ELR (cell line): ENCODE measurements at regions not wholly inside any gene's neighbourhood (a gene's known extent, or its start where the extent isn't known, plus 50 kb on each side); places are given as distances from the start of the nearest gene placed in this dataset.

Source experiments
- DNase-seq: peaks from one replicate; pipeline ENCODE4 v3.0.0-alpha.2; 2015; ENCODE audit warnings: low read depth

- no peak for DNase-seq
Measured at GRCh38 chr7:35581605-35582210, 113.2 kb downstream of the HERPUD2 start.

DNA sequence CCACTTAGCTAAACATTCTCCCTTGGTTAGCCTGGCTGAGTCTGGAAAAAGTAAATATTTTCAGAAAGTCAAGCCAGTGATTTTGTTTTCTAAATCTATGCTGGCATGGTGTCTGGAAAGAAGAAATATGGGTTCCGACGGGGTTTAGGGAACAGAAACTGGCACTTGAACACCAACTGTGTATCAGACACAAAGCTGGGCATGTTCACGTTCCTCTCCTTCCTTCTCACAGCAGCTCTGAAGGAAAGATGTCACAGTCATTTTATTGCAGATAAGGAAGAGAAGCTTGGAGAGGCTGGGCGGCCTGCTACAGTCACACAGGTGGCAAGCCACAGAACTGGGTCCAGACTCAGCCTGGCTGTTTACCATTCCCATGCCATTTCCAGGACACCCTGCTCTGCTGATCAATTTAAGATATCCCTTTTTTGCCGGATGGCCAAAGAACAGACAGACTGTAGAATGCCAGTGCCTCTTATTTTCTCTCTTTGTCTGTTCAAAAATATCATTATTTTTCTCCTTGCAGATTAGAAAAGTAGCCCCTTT lies 118.8 kb downstream of the HERPUD2 start:
- no peak for DNase-seq

DNA sequence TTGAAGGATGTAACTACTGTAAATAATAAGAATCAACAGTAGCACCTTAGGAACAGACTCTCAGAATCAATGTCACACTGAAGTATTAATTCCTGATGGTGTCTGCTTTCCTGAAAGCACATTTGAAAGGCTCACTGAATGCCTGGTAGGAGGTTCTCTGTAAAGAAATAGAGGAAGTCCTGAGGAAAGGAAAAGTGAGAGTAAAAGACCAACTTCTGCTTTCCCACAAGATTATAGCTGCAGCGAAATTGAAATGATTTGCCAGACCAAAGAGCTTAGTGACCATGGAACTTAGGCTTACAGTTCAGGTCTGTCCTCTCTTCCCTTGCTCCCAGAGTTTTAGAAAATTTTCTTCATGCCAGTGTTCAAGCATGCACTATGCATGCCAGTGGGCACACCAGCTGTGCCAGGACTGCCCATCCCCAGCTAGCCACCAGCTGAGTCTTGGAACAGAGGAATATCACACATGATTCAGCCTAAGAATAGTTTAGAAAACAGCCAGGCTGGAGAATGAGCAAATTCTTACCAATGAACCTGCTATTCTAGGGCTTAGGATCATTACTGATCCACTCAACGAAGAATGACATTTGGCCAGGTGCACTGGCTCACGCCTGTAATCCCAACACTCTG lies 123.2 kb downstream of the HERPUD2 start:
- no peak for DNase-seq

- DNase-seq: no peak
Measured at GRCh38 chr7:35570937-35571336, 124.0 kb downstream of the HERPUD2 start.

- DNase-seq: peak; percentile 10
Measured at GRCh38 chr7:35565927-35566326, 129.0 kb downstream of the HERPUD2 start.

GRCh38 chr7:35558841-35559240 lies 136.1 kb downstream of the HERPUD2 start:
- DNase-seq: no peak

DNA sequence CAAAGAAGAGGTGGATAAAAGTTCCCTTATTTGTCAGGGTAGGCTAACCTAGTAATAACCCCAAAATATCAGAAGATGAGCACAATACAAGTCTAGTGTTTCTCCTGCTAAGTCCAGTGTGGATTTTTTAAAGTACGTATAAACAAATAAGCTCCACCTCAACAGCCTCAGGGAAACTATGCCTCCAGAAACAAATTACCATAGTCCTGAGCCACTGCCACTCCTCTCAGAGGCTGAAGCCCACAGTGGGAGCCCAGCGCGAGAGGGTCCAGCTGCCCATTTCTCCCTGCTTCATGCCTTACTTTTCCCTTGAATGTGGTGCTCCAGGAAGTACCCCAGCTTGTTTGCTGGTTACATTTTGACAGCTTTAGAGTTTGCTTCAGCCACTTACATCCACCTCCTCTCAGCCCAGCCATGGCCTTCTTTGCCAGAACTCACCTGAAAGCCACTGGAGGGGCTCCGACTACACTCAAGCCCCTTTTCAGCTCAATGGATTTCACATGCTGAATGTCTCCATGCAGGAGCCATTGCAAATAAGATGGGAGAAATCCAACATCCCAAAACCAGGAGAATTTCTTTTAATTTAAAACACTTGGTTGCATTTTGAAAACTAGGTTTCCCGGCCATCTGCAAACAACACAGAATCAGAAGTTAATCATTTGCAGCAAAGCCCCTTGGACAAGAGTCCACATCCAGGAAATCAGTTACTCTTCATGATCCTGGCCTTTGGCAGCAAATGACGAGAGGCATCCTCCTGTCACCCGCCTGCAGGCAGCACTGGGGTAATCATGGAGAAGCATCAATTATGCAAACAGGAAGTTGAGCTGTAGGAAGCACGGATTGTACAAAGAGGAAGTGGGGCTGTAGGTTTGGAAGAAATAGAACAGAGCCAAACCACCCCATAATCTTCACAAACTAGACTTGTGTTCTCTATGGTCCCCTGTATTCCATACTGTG lies 138.1 kb downstream of the HERPUD2 start:
- no peak for DNase-seq

- peak; percentile 54 for DNase-seq
Measured at GRCh38 chr7:35555934-35556333, 139.0 kb downstream of the HERPUD2 start.

- DNase-seq: no peak
Measured at GRCh38 chr7:35555386-35555785, 139.5 kb downstream of the HERPUD2 start.

DNA sequence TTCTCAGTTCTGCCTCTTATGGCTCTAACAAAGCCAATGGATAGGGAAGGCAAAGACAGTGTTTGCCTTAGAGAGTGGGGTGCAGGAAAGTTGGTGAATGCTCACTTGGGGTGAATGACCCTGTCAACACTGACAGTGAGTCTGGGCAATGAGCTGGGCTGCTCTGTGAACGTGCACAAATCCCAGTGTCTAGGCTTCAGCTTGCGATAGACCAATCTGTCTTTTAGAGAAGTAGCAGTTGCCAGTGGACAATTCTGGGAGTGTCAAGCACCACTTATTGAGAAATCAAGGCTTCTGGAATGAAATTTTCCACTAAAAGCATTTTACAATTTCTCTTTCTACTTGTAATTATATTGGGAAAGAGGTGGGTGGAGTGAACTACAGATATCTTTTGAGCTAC lies 141.4 kb downstream of the HERPUD2 start:
- no peak for DNase-seq

DNA sequence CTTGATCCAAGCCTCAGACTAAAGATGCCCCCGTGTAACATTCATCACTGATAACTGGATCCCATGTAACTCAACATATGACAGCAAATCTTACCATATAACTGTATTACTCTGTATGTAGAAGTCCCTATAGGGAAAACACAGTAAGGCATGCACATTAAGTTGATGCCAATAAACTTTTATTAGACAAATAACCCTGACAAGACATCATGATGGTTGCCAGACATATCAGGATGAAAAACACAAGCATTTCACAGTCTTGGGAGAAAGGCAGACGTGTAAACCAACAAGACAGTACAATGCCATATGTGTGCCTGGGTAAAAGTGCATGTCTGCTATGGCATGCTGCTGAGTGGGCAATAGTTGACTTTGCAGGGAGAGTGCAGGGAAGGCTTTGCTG lies 142.2 kb downstream of the HERPUD2 start:
- no peak for DNase-seq

DNA sequence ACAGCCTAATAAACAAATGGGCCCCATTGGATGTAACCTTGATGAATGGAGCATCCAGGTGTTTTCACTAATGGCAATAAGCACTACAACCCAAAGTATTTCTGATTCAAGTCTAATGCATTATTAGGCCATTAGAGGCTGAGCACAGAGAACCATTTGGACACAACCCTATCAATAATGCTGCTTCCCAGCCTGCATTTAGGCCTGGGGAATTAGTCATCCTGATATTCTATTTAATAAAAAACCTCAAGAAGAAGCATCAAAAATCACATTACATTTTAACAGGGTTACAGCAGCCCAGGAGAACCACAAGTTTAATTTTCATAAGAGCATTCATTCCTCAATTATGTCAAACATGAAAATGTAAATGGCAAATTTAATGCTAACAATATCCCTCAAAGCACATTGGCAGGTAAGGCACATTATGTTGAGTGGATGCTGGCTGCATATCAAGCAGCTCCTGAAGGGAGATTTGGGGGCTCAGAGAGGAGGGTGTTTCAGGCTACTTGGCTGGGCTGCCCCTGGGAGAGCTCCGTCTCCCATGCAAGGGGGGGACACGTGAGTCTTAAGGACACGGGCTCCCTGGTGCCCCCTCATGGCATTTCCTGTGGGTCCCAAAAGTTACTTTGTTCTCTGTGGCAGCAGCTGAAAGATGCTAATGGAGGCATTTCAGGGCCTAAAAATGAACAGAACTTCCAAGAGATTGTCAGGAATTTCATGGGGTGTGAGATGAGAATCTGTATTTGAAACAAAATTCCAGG lies 143.4 kb downstream of the HERPUD2 start:
- DNase-seq: no peak

DNA sequence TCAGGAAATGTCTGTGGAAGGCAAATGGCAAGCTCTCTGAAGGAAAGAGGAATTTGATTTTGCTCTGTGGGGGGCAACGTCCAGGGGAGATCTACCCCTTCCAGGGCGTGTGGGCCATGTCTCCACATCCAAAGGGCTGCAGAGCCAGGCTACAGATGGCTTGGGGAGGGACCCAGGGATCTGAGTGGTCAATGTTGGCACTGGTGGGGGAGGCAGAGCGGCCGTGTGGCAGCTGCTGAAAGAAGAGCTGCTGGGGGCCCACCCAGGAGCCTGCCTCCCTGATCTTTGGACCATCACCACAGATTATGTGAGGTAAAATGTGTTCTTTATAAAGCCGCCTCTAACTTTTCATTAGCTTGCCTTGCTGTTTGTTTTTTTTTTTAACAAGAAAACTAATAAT lies 144.1 kb downstream of the HERPUD2 start:
- DNase-seq: no peak

DNA sequence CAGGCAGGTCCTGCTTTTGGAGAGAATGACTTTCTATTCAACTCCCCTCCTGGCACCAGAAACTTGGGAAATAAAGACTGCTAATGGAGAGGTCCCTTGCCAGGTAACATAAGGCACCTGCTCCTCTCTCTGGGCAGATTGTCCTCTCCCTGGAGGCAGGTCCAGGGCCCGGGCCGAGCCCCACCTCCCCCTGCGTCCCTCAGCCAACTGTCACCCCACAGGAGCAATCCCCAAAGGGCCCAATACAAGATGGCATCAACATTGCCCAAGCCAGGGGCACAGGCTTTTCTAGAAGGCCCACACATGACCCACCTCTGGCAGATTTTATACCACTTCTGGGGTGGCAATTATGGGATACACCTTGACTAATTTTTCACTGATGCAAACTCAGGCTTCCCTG lies 145.2 kb downstream of the HERPUD2 start:
- DNase-seq: no peak

DNA sequence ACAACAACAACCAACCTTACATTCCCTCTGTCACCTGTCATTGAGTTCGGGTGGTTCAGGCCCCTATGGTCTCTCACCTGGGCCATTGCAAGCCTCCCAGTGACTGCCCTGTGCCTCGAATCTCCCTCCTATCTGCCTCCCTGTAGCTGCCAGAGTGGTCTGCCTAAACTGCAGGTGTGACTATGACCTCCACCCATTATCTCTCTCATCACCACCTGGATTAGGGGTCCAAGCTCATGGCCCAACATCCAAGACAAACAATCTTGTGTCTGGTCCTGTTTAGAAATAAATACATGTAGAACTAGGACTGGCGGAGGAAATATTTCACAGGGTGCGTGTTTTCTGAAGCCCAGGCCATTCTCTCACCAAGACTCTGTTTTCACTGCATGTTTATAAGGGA lies 146.6 kb downstream of the HERPUD2 start:
- DNase-seq: no peak

GRCh38 chr7:35546691-35547429 lies 148.1 kb downstream of the HERPUD2 start:
- no peak for DNase-seq

GRCh38 chr7:35545831-35546230 lies 149.1 kb downstream of the HERPUD2 start:
- DNase-seq: no peak

DNA sequence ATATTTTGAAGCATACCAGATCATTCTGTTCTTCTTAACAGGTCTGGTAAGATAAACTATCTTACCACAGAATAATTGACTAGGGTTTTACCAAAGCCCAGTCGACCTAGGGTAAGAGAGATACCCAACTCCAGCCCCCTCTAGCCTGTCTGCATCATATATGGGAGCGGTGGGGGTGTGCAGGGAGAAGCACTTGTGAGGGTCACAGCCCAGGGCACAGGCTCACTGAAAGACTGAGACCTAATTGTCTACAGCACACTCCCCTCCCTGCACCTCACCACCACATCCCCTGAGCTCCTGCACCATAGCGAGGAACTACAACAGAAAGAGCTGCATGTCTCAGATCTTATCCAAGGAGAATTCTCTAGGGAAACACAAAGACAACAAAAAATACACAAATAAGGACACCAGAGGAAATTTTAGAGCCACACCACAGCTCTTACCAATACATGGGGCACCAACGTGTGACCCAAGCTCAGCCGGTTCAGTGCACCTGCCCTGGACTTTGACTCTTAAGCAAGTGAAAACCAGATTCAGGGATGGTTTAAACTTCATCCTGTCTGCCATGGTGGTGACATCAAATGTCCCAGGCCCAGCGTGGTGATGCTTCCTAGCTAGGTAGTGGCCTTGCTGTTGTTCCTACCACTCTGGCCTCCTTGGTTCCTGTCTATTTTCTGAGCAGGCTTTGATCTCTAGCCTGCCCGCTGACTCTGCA lies 150.8 kb downstream of the HERPUD2 start:
- no peak for DNase-seq

DNA sequence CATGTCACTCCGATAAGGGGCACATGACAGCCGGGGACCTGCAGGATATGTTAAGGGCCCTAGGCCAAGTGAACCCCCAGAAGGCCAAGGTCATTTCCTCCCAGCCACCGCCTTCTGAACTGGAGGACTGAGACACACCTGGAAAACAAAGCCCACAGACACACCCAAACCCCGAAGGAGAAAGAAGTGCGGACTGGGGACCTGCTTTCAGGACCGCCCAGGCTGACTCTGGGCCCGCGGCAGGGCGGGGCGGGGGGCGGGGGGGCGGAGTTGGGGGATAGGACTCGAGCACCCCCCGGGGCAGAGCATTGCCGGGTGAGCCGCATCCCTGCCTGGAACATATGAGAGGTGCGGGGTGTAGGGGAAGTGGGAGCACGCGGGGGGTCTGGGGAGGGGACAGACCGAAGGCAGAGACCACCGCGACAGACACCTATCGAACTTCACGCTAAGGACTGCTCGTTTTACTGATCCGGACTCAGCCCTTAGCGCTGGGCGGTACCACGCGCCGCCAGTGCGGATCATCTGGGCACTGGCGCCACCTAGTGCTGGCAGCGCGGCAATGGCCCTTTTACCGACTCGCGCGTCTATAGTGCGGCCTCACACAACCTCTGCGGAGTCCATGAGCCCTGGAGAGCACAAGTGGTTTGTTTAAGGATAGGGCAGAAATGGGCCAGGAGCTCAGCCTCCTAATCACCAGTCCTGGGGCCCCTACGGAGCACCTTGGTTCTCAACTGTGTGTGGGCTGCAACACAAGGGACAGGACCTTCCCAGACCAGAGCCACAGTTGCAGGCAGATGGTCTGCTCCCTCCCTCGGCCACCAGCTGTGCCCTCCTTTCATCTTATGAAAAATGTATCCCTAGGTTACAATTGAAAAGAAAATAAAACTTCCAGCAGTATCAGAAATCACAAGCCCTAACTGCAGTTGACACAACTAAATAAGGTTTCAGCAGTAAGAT lies 157.6 kb downstream of the HERPUD2 start:
- peak; percentile 78 for DNase-seq
